Neural cell (in vitro differentiated cells): ENCODE measurements at regions not wholly inside any gene's neighbourhood (a gene's known extent, or its start where the extent isn't known, plus 50 kb on each side); places are given as distances from the start of the nearest gene placed in this dataset.

ENCODE experiments used
- H2AFZ ChIP-seq: fragments of 200-600, 300-800 bp; sonication (generic), shearing (Covaris generic); 2 replicates; pipeline ENCODE4 v1.6.0; 2014; ENCODE audit warnings: low read depth, mild to moderate bottlenecking, antibody characterized with exemption, low read length, moderate library complexity
- H3F3A ChIP-seq: fragments of 200-600 bp; shearing (Covaris generic); 2 replicates; pipeline ENCODE4 v1.6.1; 2016; ENCODE audit warnings: mild to moderate bottlenecking, moderate library complexity, mixed read lengths, antibody characterized with exemption, low read length; ENCODE audit not compliant: insufficient read depth, poor library complexity, severe bottlenecking
- H3K27ac ChIP-seq: fragments of 200-600, 300-800 bp; sonication (generic), shearing (Covaris generic); 2 replicates; pipeline ENCODE4 v1.5.1; 2014; ENCODE audit warnings: mild to moderate bottlenecking, low read length, moderate library complexity
- H3K27me3 ChIP-seq: fragments of 300-800, 200-600 bp; sonication (generic), shearing (Covaris generic); 2 replicates; pipeline ENCODE4 v1.6.0; 2014; ENCODE audit warnings: mild to moderate bottlenecking, low read depth, low read length, moderate library complexity; ENCODE audit not compliant: insufficient read depth
- H3K36me3 ChIP-seq: fragments of 300-800, 200-600 bp; sonication (generic), shearing (Covaris generic); 2 replicates; pipeline ENCODE4 v1.5.1; 2014; ENCODE audit warnings: mild to moderate bottlenecking, antibody characterized with exemption, low read length, moderate library complexity; ENCODE audit not compliant: insufficient read depth
- H3K4me2 ChIP-seq: fragments of 300-800, 200-600 bp; sonication (generic), shearing (Covaris generic); 2 replicates; pipeline ENCODE4 v1.6.0; 2014; ENCODE audit warnings: mild to moderate bottlenecking, low read length
- H3K4me3 ChIP-seq: fragments of 300-800, 200-600 bp; sonication (generic), shearing (Covaris generic); 2 replicates; pipeline ENCODE4 v1.5.1; 2014; ENCODE audit warnings: mild to moderate bottlenecking, low read length, moderate library complexity
- H3K79me2 ChIP-seq: fragments of 200-600 bp; shearing (Covaris generic); replicated peaks from 2 replicates; pipeline ENCODE4 v1.6.0; 2014; ENCODE audit warnings: mild to moderate bottlenecking, low read length, moderate library complexity; ENCODE audit not compliant: insufficient read depth
- H3K9ac ChIP-seq: fragments of 300-800, 200-600 bp; sonication (generic), shearing (Covaris generic); 2 replicates; pipeline ENCODE4 v1.6.1; 2016; ENCODE audit warnings: mild to moderate bottlenecking, low read length, mixed read lengths
- H3K9me2 ChIP-seq: fragments of 200-600 bp; shearing (Covaris generic); 2 replicates; pipeline ENCODE4 v1.6.1; 2016; ENCODE audit warnings: mild to moderate bottlenecking, low read length, mixed read lengths; ENCODE audit not compliant: insufficient read depth
- H3K9me3 ChIP-seq: fragments of 200-600, 300-800 bp; sonication (generic), shearing (Covaris generic); 2 replicates; pipeline ENCODE4 v1.6.1; 2016; ENCODE audit warnings: mild to moderate bottlenecking, mixed run types, low read length, moderate library complexity, mixed read lengths
- H4K20me1 ChIP-seq: fragments of 200-600 bp; shearing (Covaris generic); 2 replicates; pipeline ENCODE4 v1.6.1; 2016; ENCODE audit warnings: mild to moderate bottlenecking, mixed run types; ENCODE audit not compliant: insufficient read depth
- CTCF ChIP-seq: fragments of 450-650 bp; IDR thresholded peaks from 2 replicates; pipeline ENCODE4 v1.5.1; 2014; ENCODE audit warnings: antibody characterized with exemption, mild to moderate bottlenecking, moderate library complexity; ENCODE audit not compliant: poor library complexity, severe bottlenecking
- EP300 ChIP-seq: fragments of 450-650 bp; conservative IDR thresholded peaks from 2 replicates; pipeline ENCODE4 v1.6.1; 2014; ENCODE audit warnings: antibody characterized with exemption, mild to moderate bottlenecking, moderate library complexity; ENCODE audit not compliant: poor library complexity, severe bottlenecking
- EZH2 ChIP-seq: fragments of 200-600, 300-800 bp; shearing (Covaris generic), sonication (generic); IDR thresholded peaks from 2 replicates; pipeline ENCODE4 v1.6.1; 2014; ENCODE audit warnings: antibody characterized with exemption, low read length, borderline replicate concordance, mild to moderate bottlenecking; ENCODE audit not compliant: insufficient read depth, poor library complexity, severe bottlenecking
- MXI1 ChIP-seq: fragments of 450-650 bp; conservative IDR thresholded peaks from 2 replicates; pipeline ENCODE4 v1.6.1; 2014; ENCODE audit warnings: antibody characterized with exemption, mild to moderate bottlenecking; ENCODE audit not compliant: poor library complexity, severe bottlenecking
- POLR2AphosphoS5 ChIP-seq: IDR thresholded peaks from 2 replicates; pipeline ENCODE4 v1.6.1; 2012
- RAD21 ChIP-seq: fragments of 450-650 bp; conservative IDR thresholded peaks from 2 replicates; pipeline ENCODE4 v1.6.1; 2014; ENCODE audit warnings: antibody characterized with exemption, mild to moderate bottlenecking, moderate library complexity
- REST ChIP-seq: IDR thresholded peaks from 2 replicates; pipeline ENCODE4 v1.6.1; 2012; ENCODE audit warnings: borderline replicate concordance
- SMC3 ChIP-seq: fragments of 450-650 bp; conservative IDR thresholded peaks from 2 replicates; pipeline ENCODE4 v1.6.1; 2014; ENCODE audit warnings: antibody characterized with exemption, mild to moderate bottlenecking, moderate library complexity; ENCODE audit not compliant: poor library complexity
- TAF1 ChIP-seq: IDR thresholded peaks from 2 replicates; pipeline ENCODE4 v1.6.1; 2012; ENCODE audit warnings: low read depth

GRCh38 chr17:11053846-11054245 lies 187.2 kb upstream of the SHISA6 start:
- no peak overlapping the region for H3K9ac ChIP-seq
- no peaks in the 10 kb centered on the region for H3K9me3 ChIP-seq
- no peak for TF ChIP-seq MXI1
- no peak for TF ChIP-seq EP300
- no peak for TF ChIP-seq RAD21
- TF ChIP-seq POLR2AphosphoS5 = no peak
- no peak for TF ChIP-seq CTCF
- H3K36me3 ChIP-seq = no peaks in the 10 kb centered on the region
- no peak overlapping the region for H3K27ac ChIP-seq
- no peaks in the 10 kb centered on the region for H3K9me2 ChIP-seq
- no peaks in the 10 kb centered on the region for H3K79me2 ChIP-seq
- no peaks in the 10 kb centered on the region for H3K27me3 ChIP-seq
- H4K20me1 ChIP-seq = no peaks in the 10 kb centered on the region
- H3F3A ChIP-seq = no peaks in the 10 kb centered on the region
- no peak overlapping the region for H3K4me3 ChIP-seq
- H2AFZ ChIP-seq = no peak overlapping the region
- H3K4me2 ChIP-seq = no peak overlapping the region

- Histone ChIP-seq H3K27me3 (no peaks in the 10 kb centered on the region), H3K9me3 (no peaks in the 10 kb centered on the region), H3K9me2 (no peaks in the 10 kb centered on the region), H3K27ac (no peak overlapping the region), H2AFZ (no peak overlapping the region), H3K9ac (no peak overlapping the region), H3K79me2 (no peaks in the 10 kb centered on the region), H3K4me3 (no peak overlapping the region), H4K20me1 (no peaks in the 10 kb centered on the region), H3K36me3 (no peaks in the 10 kb centered on the region), H3F3A (no peaks in the 10 kb centered on the region), H3K4me2 (no peak overlapping the region)
- TF ChIP-seq SMC3 (no peak), TAF1 (no peak), REST (no peak), POLR2AphosphoS5 (no peak), MXI1 (no peak), RAD21 (no peak), EP300 (no peak), EZH2 (no peak), CTCF (no peak)
Measured at GRCh38 chr17:11049539-11049938, 191.5 kb upstream of the SHISA6 start.
